ENCODE measurements at regions not wholly inside any gene's neighbourhood (a gene's known extent, or its start where the extent isn't known, plus 50 kb on each side); places are given as distances from the start of the nearest gene placed in this dataset.

DNA sequence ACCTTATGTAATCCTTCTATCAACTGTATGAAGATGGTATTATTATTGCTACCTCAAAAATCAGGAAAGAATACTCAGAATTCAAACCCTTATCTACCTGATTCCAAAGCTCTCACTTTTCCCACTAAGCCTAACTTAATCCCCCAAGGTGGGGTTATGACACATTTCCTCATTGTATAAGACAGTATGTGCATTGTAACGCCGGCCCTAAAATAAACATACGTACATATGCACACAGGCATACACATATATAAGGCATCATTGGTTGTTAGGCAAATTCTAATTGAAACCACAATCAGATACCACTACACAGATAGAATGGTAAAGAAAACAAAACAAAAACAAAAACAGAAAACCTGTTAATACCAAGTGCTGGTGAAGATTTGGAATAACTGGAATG, 556.5 kb downstream of the INHBA start:
- no peak for DNase-seq (ENCODE audit: low spot score)
- H4K20me1 ChIP-seq (replicated peaks; ENCODE audit: insufficient read depth): no peaks in the 10 kb centered on the region
- Mint-ChIP-seq H3K4me1 (peaks cover 9% of the 10 kb centered on the region), H3K4me3 (no peak overlapping the region), H3K36me3 (ENCODE audit: low read depth) (no peaks in the 10 kb centered on the region), H3K27me3 (ENCODE audit: insufficient read depth, low read depth, poor library complexity) (no peaks in the 10 kb centered on the region), H3K27ac (no peak overlapping the region), H3K9me3 (no peaks in the 10 kb centered on the region)
- no peaks in the 10 kb centered on the region for H3K36me3 ChIP-seq (ENCODE audit: insufficient read depth)
- H3K9me2 ChIP-seq (ENCODE audit: insufficient read depth): no peaks in the 10 kb centered on the region
- no peak overlapping the region for H2AFZ ChIP-seq
- H3K4me1 ChIP-seq (ENCODE audit: insufficient read depth): peaks cover 10% of the 10 kb centered on the region
- no peak overlapping the region for H3K4me2 ChIP-seq
- no peak for ATAC-seq
- H3K27me3 ChIP-seq (ENCODE audit: insufficient read depth): no peaks in the 10 kb centered on the region
- TF ChIP-seq, protein P1, sequence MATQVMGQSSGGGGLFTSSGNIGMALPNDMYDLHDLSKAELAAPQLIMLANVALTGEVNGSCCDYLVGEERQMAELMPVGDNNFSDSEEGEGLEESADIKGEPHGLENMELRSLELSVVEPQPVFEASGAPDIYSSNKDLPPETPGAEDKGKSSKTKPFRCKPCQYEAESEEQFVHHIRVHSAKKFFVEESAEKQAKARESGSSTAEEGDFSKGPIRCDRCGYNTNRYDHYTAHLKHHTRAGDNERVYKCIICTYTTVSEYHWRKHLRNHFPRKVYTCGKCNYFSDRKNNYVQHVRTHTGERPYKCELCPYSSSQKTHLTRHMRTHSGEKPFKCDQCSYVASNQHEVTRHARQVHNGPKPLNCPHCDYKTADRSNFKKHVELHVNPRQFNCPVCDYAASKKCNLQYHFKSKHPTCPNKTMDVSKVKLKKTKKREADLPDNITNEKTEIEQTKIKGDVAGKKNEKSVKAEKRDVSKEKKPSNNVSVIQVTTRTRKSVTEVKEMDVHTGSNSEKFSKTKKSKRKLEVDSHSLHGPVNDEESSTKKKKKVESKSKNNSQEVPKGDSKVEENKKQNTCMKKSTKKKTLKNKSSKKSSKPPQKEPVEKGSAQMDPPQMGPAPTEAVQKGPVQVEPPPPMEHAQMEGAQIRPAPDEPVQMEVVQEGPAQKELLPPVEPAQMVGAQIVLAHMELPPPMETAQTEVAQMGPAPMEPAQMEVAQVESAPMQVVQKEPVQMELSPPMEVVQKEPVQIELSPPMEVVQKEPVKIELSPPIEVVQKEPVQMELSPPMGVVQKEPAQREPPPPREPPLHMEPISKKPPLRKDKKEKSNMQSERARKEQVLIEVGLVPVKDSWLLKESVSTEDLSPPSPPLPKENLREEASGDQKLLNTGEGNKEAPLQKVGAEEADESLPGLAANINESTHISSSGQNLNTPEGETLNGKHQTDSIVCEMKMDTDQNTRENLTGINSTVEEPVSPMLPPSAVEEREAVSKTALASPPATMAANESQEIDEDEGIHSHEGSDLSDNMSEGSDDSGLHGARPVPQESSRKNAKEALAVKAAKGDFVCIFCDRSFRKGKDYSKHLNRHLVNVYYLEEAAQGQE (IDR thresholded peaks at IDR 0.05; ENCODE audit: unreplicated experiment): no peak
- TF ChIP-seq, protein P2, sequence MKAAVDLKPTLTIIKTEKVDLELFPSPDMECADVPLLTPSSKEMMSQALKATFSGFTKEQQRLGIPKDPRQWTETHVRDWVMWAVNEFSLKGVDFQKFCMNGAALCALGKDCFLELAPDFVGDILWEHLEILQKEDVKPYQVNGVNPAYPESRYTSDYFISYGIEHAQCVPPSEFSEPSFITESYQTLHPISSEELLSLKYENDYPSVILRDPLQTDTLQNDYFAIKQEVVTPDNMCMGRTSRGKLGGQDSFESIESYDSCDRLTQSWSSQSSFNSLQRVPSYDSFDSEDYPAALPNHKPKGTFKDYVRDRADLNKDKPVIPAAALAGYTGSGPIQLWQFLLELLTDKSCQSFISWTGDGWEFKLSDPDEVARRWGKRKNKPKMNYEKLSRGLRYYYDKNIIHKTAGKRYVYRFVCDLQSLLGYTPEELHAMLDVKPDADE (IDR thresholded peaks at IDR 0.05): no peak
- TF ChIP-seq ZNF462 (CRISPR knock-in tag; IDR thresholded peaks at IDR 0.05) (no peak), NANOG (IDR thresholded peaks at IDR 0.05; ENCODE audit: borderline replicate concordance) (no peak)
- no peak overlapping the region for H3K4me3 ChIP-seq
- no peaks in the 10 kb centered on the region for H3F3A ChIP-seq (replicated peaks; ENCODE audit: low read depth)
- no peaks in the 10 kb centered on the region for H3K79me2 ChIP-seq (replicated peaks; ENCODE audit: insufficient read depth)
- H3K27ac ChIP-seq (ENCODE audit: low read depth): no peak overlapping the region

All from GM23338 (cell line).